HFF-Myc (cell line): ENCODE measurements at regions not wholly inside any gene's neighbourhood (a gene's known extent, or its start where the extent isn't known, plus 50 kb on each side); places are given as distances from the start of the nearest gene placed in this dataset.

Experiments
- DNase-seq: peaks from one replicate; pipeline ENCODE4 v3.0.0-alpha.2; 2011; ENCODE audit warnings: low read depth; ENCODE audit errors: extremely low read depth
- H3K4me3 ChIP-seq: replicated peaks from 2 replicates; pipeline ENCODE4 v1.5.1; 2011; ENCODE audit warnings: low read depth, mild to moderate bottlenecking, control low read depth, low read length
- CTCF ChIP-seq: IDR thresholded peaks from 2 replicates; pipeline ENCODE4 v1.5.1; 2012; ENCODE audit warnings: mild to moderate bottlenecking, low read depth, low read length, control low read depth; ENCODE audit errors: missing control alignments

- H3K4me3 ChIP-seq: no peak overlapping the region
- no peak for TF ChIP-seq CTCF
- no peak for DNase-seq
Measured at GRCh38 chr7:118478236-118478635, 253.7 kb downstream of the ANKRD7 start.

GRCh38 chr7:118478931-118479330 lies 254.4 kb downstream of the ANKRD7 start:
- TF ChIP-seq CTCF: no peak
- H3K4me3 ChIP-seq: no peak overlapping the region
- DNase-seq: no peak

GRCh38 chr7:118492466-118492865 lies 268.0 kb downstream of the ANKRD7 start:
- no peak for TF ChIP-seq CTCF
- no peak for DNase-seq
- no peak overlapping the region for H3K4me3 ChIP-seq

GRCh38 chr7:118496138-118496644 lies 271.7 kb downstream of the ANKRD7 start:
- no peak for TF ChIP-seq CTCF
- no peak for DNase-seq
- no peak overlapping the region for H3K4me3 ChIP-seq

GRCh38 chr7:118502235-118502634 lies 277.7 kb downstream of the ANKRD7 start:
- no peak for DNase-seq
- H3K4me3 ChIP-seq: no peak overlapping the region
- no peak for TF ChIP-seq CTCF

- DNase-seq: no peak
- H3K4me3 ChIP-seq: no peak overlapping the region
- TF ChIP-seq CTCF: no peak
Measured at GRCh38 chr7:118511146-118511545, 286.6 kb downstream of the ANKRD7 start.

GRCh38 chr7:118517275-118517674 lies 292.8 kb downstream of the ANKRD7 start:
- no peak for DNase-seq
- no peak overlapping the region for H3K4me3 ChIP-seq
- TF ChIP-seq CTCF: no peak
